HS-5 (cell line): ENCODE measurements at regions not wholly inside any gene's neighbourhood (a gene's known extent, or its start where the extent isn't known, plus 50 kb on each side); places are given as distances from the start of the nearest gene placed in this dataset.

Experiments used
- DNase-seq: peaks from one replicate; pipeline ENCODE4 v3.0.0-alpha.2; 2012; ENCODE audit warnings: low read depth

DNA sequence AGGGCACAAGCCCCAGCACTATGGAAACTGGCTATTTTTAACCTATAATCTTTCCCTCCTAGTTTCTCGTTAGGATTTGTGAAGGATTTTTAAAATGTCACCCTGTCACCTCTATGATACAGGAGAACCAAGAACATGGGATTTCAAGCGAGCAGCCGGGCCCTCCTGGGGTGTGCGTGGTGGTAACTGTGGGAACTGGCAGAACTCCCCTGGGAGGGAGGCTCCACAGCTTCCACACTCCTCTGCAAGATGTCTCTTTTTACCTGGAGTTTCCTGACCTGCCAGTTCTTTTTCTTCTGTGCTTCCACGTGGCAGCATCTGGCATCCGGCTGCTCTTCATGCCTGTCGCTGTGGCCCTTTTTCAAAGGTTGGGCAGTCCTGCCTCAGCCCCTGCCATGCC is 386.3 kb upstream of the MYT1L start:
- no peak for DNase-seq

DNA sequence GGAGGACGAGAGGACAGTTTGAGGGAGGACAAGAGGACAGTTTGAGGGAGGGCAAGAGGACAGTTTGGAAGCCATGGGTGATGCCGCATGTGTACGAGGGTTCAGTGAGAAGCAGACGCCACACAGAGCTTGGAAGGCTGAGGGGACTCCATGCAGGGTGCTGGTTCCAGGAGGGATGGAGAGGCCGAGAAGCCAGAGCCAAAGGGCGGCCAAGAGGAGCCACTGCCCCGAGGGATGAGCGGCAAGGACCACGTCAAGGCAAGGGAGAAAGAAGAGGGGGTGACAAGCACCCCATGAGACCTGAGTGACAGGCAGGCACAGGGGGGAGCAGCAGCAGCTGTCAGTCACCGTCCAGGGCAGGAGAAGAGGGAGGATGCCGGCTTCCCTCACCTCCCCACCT is 385.7 kb upstream of the MYT1L start:
- DNase-seq, result no peak

DNA sequence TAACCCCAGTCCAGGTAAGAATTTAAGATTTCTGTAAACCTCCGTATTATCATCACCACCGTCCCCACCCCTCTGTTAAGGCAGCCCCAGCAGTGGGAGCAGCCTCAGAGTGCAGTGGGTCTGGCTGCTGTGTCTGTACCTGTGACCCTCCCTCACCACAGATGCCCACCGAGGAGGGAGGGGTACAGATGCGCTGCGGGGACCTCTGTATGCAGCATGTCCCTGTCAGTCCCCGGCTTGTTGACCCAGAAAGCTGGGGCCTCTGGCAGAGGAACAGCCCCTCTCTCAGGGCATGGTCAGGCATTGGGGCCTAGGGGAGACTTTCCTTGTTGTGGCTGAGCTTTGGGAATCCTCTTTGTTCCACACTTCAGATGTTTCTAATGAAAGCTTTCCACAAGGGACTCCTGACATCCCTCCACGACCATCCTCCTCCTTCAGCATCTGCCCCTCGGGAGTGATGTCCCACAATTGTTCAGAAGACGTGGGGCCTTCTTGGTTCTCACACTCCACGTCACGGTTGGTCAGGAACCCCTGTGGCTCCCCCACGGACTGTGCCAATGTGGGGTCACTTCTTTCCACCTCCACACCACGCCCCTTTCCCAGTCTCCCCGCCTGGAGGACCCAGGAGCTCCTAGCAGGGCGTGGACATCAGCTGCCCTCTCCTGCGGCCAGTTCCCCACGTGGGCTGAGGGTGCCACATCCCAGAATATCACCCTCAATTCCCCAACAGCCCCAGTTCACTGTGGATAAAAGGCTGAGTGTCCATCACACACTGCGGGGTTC is 384.2 kb upstream of the MYT1L start:
- DNase-seq, result no peak

DNA sequence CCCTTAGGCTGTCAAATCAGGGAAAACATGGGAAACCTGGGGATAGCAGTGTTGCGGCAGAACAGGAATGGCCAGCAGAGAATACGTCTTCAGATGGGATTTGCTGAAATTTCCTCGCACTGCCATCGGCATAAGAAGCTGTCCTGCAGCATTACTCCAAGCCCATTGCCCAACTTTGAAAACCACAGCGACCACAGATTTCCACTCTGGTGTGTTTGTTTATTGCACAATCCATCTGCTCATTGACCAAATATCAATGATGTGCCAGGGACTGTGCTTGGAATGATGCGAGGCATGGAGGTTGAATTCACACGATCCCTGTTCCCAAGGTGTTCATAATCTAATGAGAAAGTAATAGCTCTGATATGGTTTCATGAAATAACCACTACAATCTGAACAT is 383.3 kb upstream of the MYT1L start:
- no peak for DNase-seq

DNA sequence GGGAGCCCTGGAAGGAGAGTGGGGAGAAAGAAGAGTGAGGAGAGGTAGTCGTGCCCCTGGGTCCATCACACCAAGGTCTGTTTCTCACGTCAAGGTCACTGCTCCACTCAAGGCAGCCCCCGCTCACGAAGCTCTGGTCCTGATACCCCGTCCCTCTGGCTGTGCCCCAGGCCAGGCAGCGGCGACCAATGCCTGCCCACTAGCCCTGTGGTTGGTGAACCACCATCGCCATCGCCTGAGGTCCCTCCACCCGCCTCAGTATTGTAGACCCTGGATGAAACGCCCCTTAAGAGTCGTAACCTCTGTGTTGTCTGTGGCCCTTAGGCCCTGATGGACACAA is 378.3 kb upstream of the MYT1L start:
- no peak for DNase-seq

DNA sequence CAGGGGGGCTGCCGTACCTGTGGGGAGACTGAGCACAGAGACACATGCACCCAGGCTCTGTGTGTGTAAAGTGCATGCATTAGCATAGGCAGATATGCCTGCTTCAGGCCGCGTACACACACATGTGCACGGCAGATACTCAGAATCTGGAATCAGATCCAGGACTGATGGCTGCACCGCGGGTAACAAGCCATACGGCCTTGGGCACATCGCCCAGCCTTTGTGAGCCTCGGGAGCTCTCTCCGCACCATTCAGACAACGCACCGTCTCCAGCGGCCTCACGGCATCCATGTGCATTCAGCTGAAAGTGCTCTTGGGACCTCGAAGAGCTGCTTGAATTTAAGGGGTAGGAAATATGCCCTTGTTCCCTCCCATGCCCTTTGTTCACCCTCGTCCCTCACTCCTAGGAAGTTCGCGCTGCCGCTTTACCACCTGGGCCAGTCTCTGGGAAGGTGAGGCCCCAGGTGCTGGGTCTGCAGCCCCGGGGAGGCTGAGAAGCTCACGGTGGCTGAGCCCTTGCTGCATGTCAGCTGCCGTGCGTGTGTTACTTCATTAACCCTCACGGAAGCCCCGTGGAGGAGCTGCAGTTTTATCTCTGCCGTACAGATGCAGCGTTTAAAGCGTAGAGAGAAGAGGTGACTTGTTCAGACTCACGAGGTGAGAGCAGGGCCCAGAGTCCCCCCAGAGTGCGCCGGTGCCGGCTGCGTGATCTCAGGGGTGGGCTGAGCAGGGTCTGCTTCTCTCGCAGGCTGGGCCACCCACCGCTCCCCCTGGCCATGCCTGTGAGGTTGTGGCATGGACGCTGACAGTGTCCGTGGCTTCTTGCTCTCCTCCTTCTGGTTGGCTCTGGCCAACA is 377.7 kb upstream of the MYT1L start:
- no peak for DNase-seq

DNA sequence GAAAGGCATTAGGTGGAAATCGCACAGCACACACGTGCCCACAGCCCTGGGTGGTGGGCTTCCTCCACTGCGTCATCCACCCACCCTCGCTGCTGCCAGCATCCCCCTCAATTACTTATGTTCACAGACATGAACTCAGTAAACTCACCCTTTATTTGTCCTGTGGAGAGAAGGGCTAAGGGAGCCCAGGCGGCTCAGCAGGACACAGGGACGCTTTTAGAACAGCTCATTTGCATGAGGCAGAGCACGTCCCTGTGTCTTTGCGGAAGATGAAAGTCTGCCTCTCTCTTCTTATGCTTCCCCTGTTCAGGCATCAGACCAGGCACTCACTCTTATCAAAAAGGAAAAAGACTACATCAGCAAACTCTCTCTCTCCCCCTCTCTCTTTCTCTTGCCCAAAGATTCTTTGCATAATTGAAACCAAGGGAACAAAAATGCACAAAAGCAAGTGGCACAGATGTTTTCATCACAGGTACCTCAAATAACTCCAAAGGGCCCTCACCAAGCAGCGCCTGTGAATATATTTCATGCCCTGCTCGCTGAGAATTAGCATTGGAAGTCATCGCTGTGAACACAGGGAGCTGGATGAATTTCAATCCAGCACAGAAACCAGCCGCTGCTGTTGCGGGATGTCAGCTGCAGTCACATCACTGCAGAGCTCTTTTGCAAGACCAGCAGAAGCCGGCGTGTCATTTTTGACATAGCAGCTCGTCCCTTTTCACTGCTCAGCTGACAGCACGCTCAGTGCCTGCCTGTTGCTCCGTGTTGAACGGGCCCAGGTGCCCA is 376.3 kb upstream of the MYT1L start:
- DNase-seq, result no peak

DNA sequence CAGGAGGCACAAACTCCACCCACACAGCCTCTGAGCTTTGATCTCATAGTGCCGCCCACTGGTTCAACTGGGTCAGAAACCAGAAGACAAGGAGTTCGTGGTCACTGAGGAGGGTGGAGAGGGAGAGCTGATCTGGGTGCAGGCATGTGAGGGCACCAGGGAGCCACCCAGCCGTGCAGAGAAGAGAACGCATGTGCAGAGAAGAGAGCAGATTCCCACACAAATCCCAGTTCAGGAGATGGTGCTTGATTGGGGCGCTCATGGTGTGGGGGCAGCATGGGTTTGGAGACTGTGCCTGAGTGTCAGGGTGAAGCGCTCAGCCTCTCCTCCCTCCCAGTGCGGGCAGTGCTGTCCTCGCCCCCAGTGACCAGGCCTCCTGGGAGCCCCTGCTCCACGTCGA is 375.2 kb upstream of the MYT1L start:
- no peak for DNase-seq

DNA sequence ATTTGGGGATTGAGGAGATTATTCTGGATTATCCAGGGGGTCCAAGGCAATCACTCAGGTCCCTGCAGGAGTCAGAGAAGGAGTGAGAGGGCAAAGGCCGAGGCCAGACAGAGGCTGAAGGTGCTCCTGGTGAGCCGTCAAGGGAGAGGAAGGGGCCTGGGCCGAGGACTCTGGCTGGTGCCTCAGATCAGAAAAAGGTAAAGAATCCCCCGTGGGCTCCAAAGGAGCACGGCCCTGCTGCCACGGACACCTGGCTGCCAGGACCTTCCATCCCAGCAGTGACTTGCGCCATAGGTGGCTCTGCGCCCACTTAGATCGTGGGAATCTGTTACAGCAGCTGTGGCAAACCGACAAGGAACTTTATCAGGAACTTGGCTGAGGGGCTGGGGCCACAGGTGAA is 374.8 kb upstream of the MYT1L start:
- DNase-seq, result no peak

DNA sequence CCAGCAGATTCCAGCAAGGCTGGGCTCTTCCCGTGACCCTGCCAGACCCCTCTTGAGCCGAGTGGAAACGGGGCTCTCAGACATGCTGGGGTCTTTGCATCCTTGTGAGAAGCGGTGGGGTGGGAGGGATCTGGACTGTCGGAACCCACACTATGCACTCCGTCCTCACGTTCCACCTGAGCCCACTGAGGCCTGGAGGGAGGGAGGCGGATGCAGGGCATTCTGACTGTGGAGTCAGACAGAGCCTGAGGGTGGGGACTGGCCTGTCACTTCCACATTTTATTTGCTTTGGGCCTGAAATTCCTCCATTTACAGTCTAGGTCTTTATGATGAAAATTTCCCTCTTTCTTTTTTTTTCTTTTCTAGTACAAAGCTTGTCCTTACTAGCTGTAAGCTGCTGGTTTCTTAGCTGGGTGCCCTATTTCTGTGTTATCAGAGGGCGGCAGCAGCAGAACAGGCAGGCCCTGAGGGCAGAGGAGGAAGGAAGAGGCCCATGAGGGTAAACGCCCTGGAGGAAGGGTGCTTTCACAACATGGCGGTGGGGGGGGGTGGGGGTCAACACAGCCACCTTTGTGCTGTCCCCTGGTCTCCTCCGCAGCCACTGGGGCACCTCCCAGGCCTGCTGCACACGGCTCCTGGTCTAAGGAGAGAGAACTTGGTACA is 373.5 kb upstream of the MYT1L start:
- DNase-seq, result no peak

DNA sequence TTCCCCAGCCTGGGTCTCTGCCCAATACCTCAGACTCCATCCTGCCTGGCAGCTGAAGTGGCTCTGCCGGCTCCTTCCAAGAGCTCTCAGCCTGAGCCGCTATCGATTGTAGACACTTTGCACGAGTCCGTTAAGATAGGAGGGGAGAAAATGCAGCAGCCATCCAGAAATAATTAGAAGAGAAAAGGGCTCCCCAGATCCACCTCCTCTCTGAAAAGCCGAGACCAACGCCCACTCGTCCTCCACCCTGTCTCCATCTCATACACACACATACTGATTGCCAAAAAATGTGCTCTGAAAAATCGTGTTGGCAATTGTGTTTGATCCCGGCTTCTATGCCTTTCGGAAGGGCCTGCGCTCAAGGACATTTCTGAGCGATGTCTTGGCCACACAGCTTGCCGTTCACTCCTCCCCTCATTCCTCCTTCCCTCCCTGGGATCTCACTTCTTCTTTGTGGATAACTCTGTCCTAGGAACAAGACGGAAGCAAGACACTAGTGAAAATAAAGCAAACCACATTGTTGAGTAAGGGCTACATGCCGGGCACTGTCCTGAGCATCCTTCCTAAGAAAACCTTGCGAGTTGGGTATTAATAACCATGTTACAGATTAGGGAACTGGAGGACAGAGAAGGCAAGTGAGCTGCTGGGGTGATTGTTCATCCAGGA is 372.8 kb upstream of the MYT1L start:
- no peak for DNase-seq

DNA sequence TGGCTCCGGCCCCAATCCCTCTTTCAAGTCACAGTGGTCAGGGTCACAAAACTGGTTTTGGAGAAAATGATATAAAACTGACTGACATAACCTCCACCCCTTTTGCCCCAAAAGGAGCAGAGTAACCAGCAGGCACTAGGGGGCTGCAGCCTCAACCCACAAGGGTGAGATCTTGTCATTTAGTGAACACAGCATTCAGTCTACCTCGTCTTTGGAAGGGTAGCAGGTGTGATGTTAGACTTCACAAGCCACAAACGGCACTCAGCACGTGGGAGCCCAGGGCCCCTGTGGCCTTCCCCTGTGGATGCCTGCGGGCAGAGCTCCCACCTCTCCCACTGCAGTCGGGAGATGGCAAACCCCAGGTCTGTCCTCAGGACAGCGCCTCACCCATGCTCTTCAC is 372.1 kb upstream of the MYT1L start:
- no peak for DNase-seq

DNA sequence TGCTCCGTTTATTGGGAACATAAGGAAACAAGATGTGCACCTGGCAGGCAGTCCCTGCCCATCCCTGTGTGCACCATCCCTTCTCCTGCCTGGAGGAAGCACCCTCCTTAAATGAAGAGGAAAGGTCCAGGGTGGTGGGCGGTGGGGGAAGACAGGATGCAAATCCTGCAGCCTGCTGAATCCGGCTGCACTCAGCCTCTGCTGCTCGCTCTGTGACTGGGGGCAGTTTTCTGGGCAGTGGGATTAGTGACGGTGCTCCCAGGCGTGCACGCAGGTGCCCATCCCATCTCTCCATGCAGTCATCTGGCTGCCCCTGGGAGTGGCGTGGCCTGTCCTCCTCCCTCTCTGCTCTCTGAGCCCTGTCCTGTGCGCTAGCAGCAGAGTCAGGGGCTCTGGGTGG is 371.3 kb upstream of the MYT1L start:
- DNase-seq, result no peak

DNA sequence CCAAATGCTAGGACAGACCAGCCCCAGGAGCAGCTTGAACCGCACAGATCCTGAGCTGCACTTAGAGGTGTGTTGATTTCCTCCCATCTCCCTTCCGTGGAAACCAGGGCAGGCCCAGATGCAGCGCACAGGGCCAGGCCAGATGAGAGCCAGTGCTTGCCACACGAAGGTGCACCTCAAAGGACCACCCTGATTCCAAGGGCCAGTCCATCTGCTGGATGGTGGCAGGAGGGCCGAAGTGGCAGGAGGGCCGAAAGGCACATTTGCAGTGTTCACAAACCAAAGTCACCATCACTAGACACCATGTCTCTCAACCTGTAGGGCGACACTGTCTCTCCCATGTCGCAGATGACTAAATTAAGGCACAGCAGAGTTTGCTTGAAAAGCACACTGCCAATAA is 370.7 kb upstream of the MYT1L start:
- no peak for DNase-seq

DNA sequence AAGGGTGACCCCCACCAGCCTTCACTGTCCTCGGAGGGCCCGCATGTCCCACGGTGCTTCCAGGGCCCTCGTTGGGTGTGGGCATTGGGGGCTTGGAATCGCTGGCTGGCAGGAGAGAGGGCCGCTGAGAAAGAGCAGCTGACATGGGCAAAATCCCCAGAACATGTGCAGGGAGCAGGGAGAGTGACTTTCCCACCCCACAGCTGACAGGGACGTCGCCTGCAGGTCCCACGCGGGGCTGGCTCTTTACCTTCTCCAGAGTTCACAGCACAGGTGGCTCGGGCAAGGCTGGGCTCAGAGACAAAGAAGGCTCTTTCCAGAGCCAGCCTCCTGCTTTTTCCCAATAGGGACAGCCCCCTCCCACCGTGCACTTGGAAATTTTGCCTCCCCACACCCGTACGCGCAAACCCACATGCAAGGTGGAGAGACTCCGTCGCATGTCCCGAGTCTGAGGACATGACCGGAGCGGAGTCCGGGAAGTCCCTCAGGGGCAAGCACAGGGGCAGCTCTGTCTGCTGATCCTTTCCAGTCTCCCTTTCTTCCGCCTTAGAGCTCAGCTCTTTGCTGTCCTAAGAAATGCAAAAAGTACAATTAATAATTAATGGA is 370.2 kb upstream of the MYT1L start:
- no peak for DNase-seq

DNA sequence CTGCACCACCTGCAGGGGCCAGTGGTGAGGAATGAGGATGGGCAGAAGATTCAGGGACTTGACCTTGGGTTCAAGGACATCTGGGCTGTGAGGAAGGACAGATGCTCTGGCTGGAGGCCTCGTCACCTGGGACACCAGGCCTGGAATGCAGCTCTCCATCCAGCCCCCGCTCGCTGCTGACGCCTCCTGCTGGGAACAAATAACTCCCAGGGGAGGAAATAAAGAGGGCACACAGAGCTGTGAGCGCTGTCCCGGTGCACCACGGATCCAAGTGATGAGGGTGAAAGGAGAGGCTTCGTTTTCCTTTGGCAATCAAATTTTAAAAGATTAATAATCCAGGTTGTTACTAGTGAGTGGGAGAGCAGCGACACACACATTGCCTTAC is 368.0 kb upstream of the MYT1L start:
- DNase-seq, result no peak

DNA sequence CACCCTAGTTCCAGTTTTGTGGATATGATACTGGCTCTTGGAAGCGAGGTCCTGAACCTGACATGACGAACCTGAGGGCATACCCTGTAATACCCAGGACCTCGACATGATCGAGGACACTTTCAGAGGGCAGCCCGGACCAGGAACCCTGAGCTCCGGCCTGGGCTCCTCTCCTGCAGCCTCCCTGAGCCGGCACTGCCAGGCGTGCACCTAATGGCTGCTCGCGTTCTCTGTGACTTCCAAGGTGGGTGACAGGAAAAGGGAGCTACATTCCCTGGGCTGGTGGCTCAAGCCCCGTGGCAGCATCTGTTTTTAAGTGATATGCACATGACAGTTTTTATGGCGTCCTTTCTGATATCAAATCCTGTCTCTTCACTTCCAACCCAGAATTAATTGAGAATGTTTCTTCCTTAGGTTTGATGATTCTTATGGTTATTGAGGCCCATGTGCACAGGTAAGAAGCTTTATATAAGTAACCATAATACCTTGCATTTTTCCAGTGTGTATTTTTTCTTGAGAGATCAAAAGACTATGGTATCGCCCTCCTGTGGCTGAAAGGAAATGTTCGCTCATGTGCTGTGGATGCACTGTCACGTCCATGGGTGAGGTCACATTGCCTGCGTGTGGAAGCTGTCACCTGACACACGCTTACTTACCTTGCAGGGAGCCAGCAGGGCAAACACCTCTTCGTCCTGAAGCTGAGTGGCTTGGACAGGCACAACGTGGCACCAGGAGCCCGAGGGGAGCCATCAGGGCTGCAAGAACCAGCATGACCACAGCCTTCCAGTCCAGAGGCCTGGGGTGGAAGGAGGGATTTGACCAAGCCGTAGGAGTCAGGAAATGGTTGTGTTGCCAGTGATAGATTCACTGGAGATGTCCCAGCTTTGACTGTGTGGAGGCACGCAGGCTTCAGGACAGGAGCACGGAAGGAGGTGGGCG is 367.4 kb upstream of the MYT1L start:
- DNase-seq, result no peak

DNA sequence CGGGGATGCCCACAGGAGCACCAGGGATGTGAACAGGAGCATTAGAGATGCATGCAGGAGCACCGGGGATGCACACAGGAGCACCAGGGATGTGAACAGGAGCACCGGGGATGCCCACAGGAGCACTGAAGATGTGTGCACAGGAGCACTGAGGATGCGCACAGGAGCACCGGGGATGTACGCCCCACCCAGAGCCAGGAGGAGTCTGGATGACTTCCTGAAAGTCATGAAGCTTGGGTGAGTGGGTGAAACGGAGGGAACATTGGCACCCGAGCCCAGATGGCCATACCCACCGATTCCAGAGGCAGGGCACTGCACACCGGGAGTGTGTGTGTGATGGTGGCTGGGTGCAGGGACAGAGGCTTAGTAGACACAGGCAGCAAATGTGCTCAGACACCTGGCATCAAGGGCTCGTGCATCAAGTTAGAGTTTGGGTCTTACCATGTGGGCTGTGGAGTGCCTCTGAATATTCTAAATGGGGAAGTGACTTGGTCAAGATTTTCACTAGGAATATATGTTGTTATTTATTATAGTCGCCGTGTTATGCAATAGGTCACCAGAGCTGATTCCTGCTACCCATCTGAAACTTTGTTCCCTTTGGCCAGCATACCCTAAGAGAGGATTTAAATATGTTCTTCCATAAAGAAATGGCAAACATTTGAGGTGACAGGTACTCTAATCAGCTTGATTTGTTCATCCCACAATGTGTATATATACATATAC is 365.8 kb upstream of the MYT1L start:
- no peak for DNase-seq

DNA sequence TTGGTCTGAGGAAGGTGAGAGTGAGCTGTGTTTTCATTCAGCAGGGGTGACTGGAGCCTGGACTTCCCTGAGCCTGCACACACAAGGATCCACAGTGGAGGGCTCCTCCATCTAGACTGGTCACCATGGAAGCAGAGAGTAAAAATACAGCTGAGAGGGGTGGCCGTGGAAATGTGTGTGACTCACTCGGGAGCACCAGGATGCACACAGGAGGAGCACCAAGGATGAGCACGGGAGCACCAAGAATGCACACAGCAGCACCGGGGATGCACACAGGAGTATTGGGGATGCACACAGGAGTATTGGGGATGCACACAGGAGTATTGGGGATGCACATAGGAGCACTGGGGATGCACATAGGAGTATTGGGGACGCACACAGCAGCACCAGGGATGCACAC is 365.2 kb upstream of the MYT1L start:
- no peak for DNase-seq

DNA sequence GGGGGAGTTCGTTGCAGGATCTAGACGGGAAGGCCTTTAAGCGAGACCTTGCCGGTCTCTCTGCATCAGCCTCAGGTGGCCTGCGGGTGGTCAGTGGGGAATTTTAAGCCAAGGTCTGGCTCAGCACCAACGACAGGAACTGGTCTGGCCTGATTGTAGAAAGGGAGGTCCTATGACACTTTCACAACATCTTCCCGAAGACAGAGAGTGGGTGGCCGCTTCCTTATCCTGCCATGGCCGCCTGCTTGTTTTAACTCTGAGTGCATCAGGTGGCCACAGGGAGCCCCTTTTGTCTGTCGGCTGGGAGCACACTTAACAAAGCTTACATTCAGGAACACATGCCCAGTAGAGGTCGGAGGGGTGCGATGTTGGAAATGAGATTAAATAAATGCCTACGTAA is 363.7 kb upstream of the MYT1L start:
- DNase-seq, result no peak
